IMR-90 (cell line): ENCODE measurements at regions not wholly inside any gene's neighbourhood (a gene's known extent, or its start where the extent isn't known, plus 50 kb on each side); places are given as distances from the start of the nearest gene placed in this dataset.

ENCODE experiments used
- ATAC-seq: fragments of 200-7000 bp; cut with Tn5 transposase; 2 replicates; pipeline ENCODE4 v1.9.1; 2020; ENCODE audit warnings: low read depth, mild to moderate bottlenecking, moderate library complexity
- BruUV-seq: library from RNA; stranded (reverse); fragments of 400-500 nt; replicated peaks from 2 replicates; lab custom pipeline; 2021; lab: Mats Ljungman, UMichigan
- CTCF ChIA-PET: fragments of 300-600 bp; formaldehyde crosslinking; extraction: SDS; loops from one replicate; lab custom pipeline; 2021; ENCODE audit warnings: antibody characterized with exemption; lab: Yijun Ruan, JAX
- POLR2A ChIA-PET: fragments of 300-600 bp; sonication (Branson Sonifier 250); formaldehyde crosslinking; loops from one replicate; lab custom pipeline; 2022; ENCODE audit warnings: antibody characterized with exemption; ENCODE audit not compliant: unreplicated experiment; lab: Charles Lee
- DNase-seq: peaks from one replicate; pipeline ENCODE4 v3.0.0; 2013
- H2AFZ ChIP-seq: replicated peaks from 2 replicates; pipeline ENCODE3; 2013; ENCODE audit warnings: low read length, mild to moderate bottlenecking; ENCODE audit not compliant: poor library complexity
- H2AK5ac ChIP-seq: 2 replicates; pipeline ENCODE4 v1.6.1; 2013; ENCODE audit warnings: low read depth, low read length, inconsistent platforms
- H2AK9ac ChIP-seq: replicated peaks from 2 replicates; pipeline ENCODE3; 2013; ENCODE audit warnings: mild to moderate bottlenecking, low read depth, low read length, moderate library complexity; ENCODE audit not compliant: poor library complexity
- H2BK120ac ChIP-seq: 2 replicates; pipeline ENCODE4 v1.6.1; 2013; ENCODE audit warnings: low read depth, low read length, inconsistent platforms
- H2BK15ac ChIP-seq: 3 replicates; pipeline ENCODE4 v1.6.1; 2013; ENCODE audit warnings: low read depth, low read length, inconsistent platforms
- H2BK20ac ChIP-seq: 2 replicates; pipeline ENCODE4 v1.6.1; 2013; ENCODE audit warnings: low read depth, mild to moderate bottlenecking, inconsistent platforms, low read length, moderate library complexity
- H2BK5ac ChIP-seq: 2 replicates; pipeline ENCODE4 v1.6.1; 2013; ENCODE audit warnings: mild to moderate bottlenecking, low read depth, low read length, inconsistent platforms; ENCODE audit not compliant: poor library complexity, severe bottlenecking
- H3K14ac ChIP-seq: replicated peaks from 2 replicates; pipeline ENCODE4 v1.6.1; 2013; ENCODE audit warnings: low read depth, low read length, inconsistent platforms
- H3K18ac ChIP-seq: 2 replicates; pipeline ENCODE4 v1.6.1; 2013; ENCODE audit warnings: low read depth, low read length, control low read depth
- H3K23ac ChIP-seq: 2 replicates; pipeline ENCODE4 v1.6.1; 2013; ENCODE audit warnings: low read depth, low read length, inconsistent platforms
- H3K27ac ChIP-seq: 2 replicates; pipeline ENCODE4 v1.5.1; 2013; ENCODE audit warnings: mild to moderate bottlenecking, control low read depth, low read length; ENCODE audit not compliant: insufficient read depth
- H3K27me3 ChIP-seq: 2 replicates; pipeline ENCODE4 v1.6.1; 2013; ENCODE audit warnings: low read length; ENCODE audit not compliant: control insufficient read depth, insufficient read depth
- H3K36me3 ChIP-seq: 2 replicates; pipeline ENCODE4 v1.6.1; 2013; ENCODE audit warnings: low read length, mixed read lengths; ENCODE audit not compliant: control insufficient read depth, insufficient read depth
- H3K4ac ChIP-seq: 2 replicates; pipeline ENCODE4 v1.6.1; 2013; ENCODE audit warnings: low read depth, low read length, inconsistent platforms
- H3K4me1 ChIP-seq: 2 replicates; pipeline ENCODE4 v1.6.1; 2013; ENCODE audit warnings: low read length, mixed read lengths; ENCODE audit not compliant: control insufficient read depth, insufficient read depth
- H3K4me2 ChIP-seq: 2 replicates; pipeline ENCODE4 v1.6.1; 2013; ENCODE audit warnings: low read depth, mild to moderate bottlenecking, control low read depth, low read length, moderate library complexity
- H3K4me3 ChIP-seq: 2 replicates; pipeline ENCODE4 v1.5.1; 2013; ENCODE audit warnings: low read depth, mild to moderate bottlenecking, control low read depth, low read length, moderate library complexity; ENCODE audit not compliant: insufficient read depth
- H3K56ac ChIP-seq: 2 replicates; pipeline ENCODE4 v1.6.1; 2013; ENCODE audit warnings: low read length, inconsistent platforms; ENCODE audit not compliant: insufficient read depth; ENCODE audit errors: extremely low read depth
- H3K79me1 ChIP-seq, 2 experiments: 2 replicates each; pipeline ENCODE4 v1.6.1; 2013; ENCODE audit warnings: low read length in 2 of 2, inconsistent platforms in 1 of 2, low read depth in 1 of 2
- H3K9ac ChIP-seq: 2 replicates; pipeline ENCODE4 v1.6.1; 2013; ENCODE audit warnings: low read depth, low read length, control low read depth
- H3K9me1 ChIP-seq: 2 replicates; pipeline ENCODE4 v1.6.1; 2013; ENCODE audit warnings: low read length, inconsistent platforms; ENCODE audit not compliant: insufficient read depth
- H3K9me3 ChIP-seq: 2 replicates; pipeline ENCODE4 v1.6.1; 2013; ENCODE audit warnings: low read length; ENCODE audit not compliant: control insufficient read depth, insufficient read depth
- H4K20me1 ChIP-seq: 2 replicates; pipeline ENCODE4 v1.6.1; 2013; ENCODE audit warnings: low read length, inconsistent platforms; ENCODE audit not compliant: insufficient read depth
- H4K5ac ChIP-seq: 2 replicates; pipeline ENCODE4 v1.6.1; 2013; ENCODE audit warnings: mild to moderate bottlenecking, low read depth, low read length, control low read depth
- H4K8ac ChIP-seq, 2 experiments: 2 replicates each; pipeline ENCODE4 v1.6.1; 2013; ENCODE audit warnings: low read depth in 2 of 2, low read length in 2 of 2, control low read depth in 1 of 2, inconsistent platforms in 1 of 2
- H4K91ac ChIP-seq: 2 replicates; pipeline ENCODE4 v1.6.1; 2013; ENCODE audit warnings: low read depth, low read length, inconsistent platforms; ENCODE audit not compliant: insufficient read depth
- CEBPB ChIP-seq: IDR thresholded peaks from 2 replicates; pipeline ENCODE4 v1.6.1; 2012; ENCODE audit warnings: low read depth, low read length, improper control_type of control experiment
- CHD1 ChIP-seq: IDR thresholded peaks from 2 replicates; pipeline ENCODE4 v1.6.1; 2012; ENCODE audit warnings: low read depth, low read length, improper control_type of control experiment
- CTCF ChIP-seq: conservative IDR thresholded peaks from 2 replicates; pipeline ENCODE4 v1.5.1; 2012; ENCODE audit warnings: mild to moderate bottlenecking, low read depth, low read length, improper control_type of control experiment
- FOS ChIP-seq: fragments of 150-350 bp; IDR thresholded peaks from 2 replicates; pipeline ENCODE4 v1.6.1; 2016; ENCODE audit warnings: low read depth, low read length
- MAFK ChIP-seq: IDR thresholded peaks from 2 replicates; pipeline ENCODE4 v1.6.1; 2012; ENCODE audit warnings: low read depth, low read length, improper control_type of control experiment
- MXI1 ChIP-seq: IDR thresholded peaks from 2 replicates; pipeline ENCODE4 v1.6.1; 2012; ENCODE audit warnings: low read depth, mild to moderate bottlenecking, low read length, moderate library complexity, borderline replicate concordance
- NFE2L2 ChIP-seq: fragments of 150-350 bp; IDR thresholded peaks from 2 replicates; pipeline ENCODE4 v1.6.1; 2016; ENCODE audit warnings: low read depth, mild to moderate bottlenecking, low read length
- POLR2A ChIP-seq: IDR thresholded peaks from 2 replicates; pipeline ENCODE4 v1.6.1; 2012; ENCODE audit warnings: mild to moderate bottlenecking, low read depth, low read length
- RCOR1 ChIP-seq: IDR thresholded peaks from 2 replicates; pipeline ENCODE4 v1.6.1; 2012; ENCODE audit warnings: mild to moderate bottlenecking, low read length, improper control_type of control experiment; ENCODE audit not compliant: insufficient replicate concordance
- RFX5 ChIP-seq: IDR thresholded peaks from 2 replicates; pipeline ENCODE4 v1.8.0; 2012; ENCODE audit warnings: low read depth, mild to moderate bottlenecking, low read length, moderate library complexity
- USF2 ChIP-seq: fragments of 150-350 bp; IDR thresholded peaks from 2 replicates; pipeline ENCODE4 v1.6.1; 2017; ENCODE audit warnings: mild to moderate bottlenecking, antibody characterized with exemption, low read length, low read depth
- WGBS, 2 experiments: methylation state at CpG; one replicate each; pipeline versions ENCODE4 v1.1.5 to v1.1.7; 2013; ENCODE audit warnings: missing lambda C conversion rate in 2 of 2; ENCODE audit not compliant: insufficient read length in 1 of 2; ENCODE audit errors: extremely low coverage in 2 of 2; 5-methylcytosine and 5-hydroxymethylcytosine counted together
- dilution Hi-C: fragments of 300-500 bp; cut with HindIII; formaldehyde crosslinking; loops from one replicate; pipeline ENCODE4 v1.14.3; 2018; ENCODE audit warnings: low sequenced_read_pairs; ENCODE audit not compliant: unreplicated experiment
- in situ Hi-C: fragments of 300-500 bp; cut with MboI; formaldehyde crosslinking; loops from 3 replicates; pipeline ENCODE4 v1.14.3; 2019; ENCODE audit warnings: low sequenced_read_pairs, inconsistent platforms, mixed read lengths
- intact Hi-C: fragments of 100-400 bp; cut with micrococcal nuclease; formaldehyde crosslinking; loops from 2 replicates; pipeline ENCODE4 v1.10.0; 2022

- H3K56ac ChIP-seq, result no peak overlapping the region
- no CpG with 5 or more reads among the region's 2 CpGs for WGBS, 2 experiments
- H3K4me1 ChIP-seq, result no peaks in the 10 kb centered on the region
- intact Hi-C loops (no loop called here), dilution Hi-C loops (no loop called here), in situ Hi-C loops (no loop called here)
- DNase-seq (no peak), ATAC-seq (no peak)
- no peak overlapping the region for H3K4ac ChIP-seq
- BruUV-seq, result no TSS peak
- no peaks in the 10 kb centered on the region for H3K36me3 ChIP-seq
- H3K18ac ChIP-seq, result no peak overlapping the region
- H3K23ac ChIP-seq, result no peak overlapping the region
- H4K5ac ChIP-seq, result no peak overlapping the region
- no peak overlapping the region for H2BK20ac ChIP-seq
- no peak overlapping the region for H2BK5ac ChIP-seq
- H3K27me3 ChIP-seq, result no peaks in the 10 kb centered on the region
- no peaks in the 10 kb centered on the region for H3K9me1 ChIP-seq
- no peak overlapping the region for H2BK15ac ChIP-seq
- no peak overlapping the region for H3K4me2 ChIP-seq
- no peaks in the 10 kb centered on the region for H3K9me3 ChIP-seq
- H3K9ac ChIP-seq, result no peak overlapping the region
- H3K4me3 ChIP-seq, result no peak overlapping the region
- H3K14ac ChIP-seq, result no peak overlapping the region
- no peak overlapping the region for H4K91ac ChIP-seq
- H2AFZ ChIP-seq, result no peak overlapping the region
- H4K8ac ChIP-seq, result no peak overlapping the region
- POLR2A ChIA-PET, result no interaction called here
- CTCF ChIA-PET, result no interaction called here
- TF ChIP-seq RFX5 (no peak), USF2 (no peak), FOS (no peak), POLR2A (no peak), CEBPB (no peak), RCOR1 (no peak), MAFK (no peak), NFE2L2 (no peak), MXI1 (no peak), CTCF (no peak), CHD1 (no peak)
- H4K20me1 ChIP-seq, result no peaks in the 10 kb centered on the region
- no peak overlapping the region for H2BK120ac ChIP-seq
- no peak overlapping the region for H2AK9ac ChIP-seq
- H3K27ac ChIP-seq, result no peak overlapping the region
- no peaks in the 10 kb centered on the region for H3K79me1 ChIP-seq
- H2AK5ac ChIP-seq, result no peak overlapping the region
These were observed 388.6 kb upstream of the NEGR1 start for GRCh38 chr1:72670902-72671301.
